ENCODE measurements at regions not wholly inside any gene's neighbourhood (a gene's known extent, or its start where the extent isn't known, plus 50 kb on each side); places are given as distances from the start of the nearest gene placed in this dataset.
A peak's percentile ranks its signal among the peaks of the same experiment; 100 is the strongest.

GRCh38 chr6:90928051-90928450 is 341.2 kb upstream of the MAP3K7 start:
- no peaks in the 10 kb centered on the region for H3K9me3 Mint-ChIP-seq
- Histone ChIP-seq H2AFZ (ENCODE audit: low read length) (no peak overlapping the region), H3K27me3 (ENCODE audit: insufficient read depth, low read length) (no peaks in the 10 kb centered on the region)

More at GRCh38 chr6:90928051-90928450, 341.2 kb upstream of the MAP3K7 start:
- H3K23me2 ChIP-seq (ENCODE audit: insufficient read length, low read depth, low read length, poor library complexity, severe bottlenecking): no peaks in the 10 kb centered on the region
- WGBS (ENCODE audit: extremely low coverage, insufficient read length, low lambda C conversion rate): no CpG with 5 or more reads among the region's 2 CpGs
- no peak for TF ChIP-seq CTCF (conservative IDR thresholded peaks at IDR 0.05)
- H2BK5ac ChIP-seq (ENCODE audit: insufficient read length, low read length): no peak overlapping the region
- no peak overlapping the region for H3K9ac ChIP-seq (ENCODE audit: extremely low read depth, insufficient read length, low read length)
- H2BK15ac ChIP-seq (ENCODE audit: low read depth, low read length): no peak overlapping the region
- no peak overlapping the region for H2AK5ac ChIP-seq (ENCODE audit: insufficient read length, low read length)
- H3T11ph ChIP-seq (ENCODE audit: low read length): no peak overlapping the region
- no peak overlapping the region for H3K56ac ChIP-seq (ENCODE audit: insufficient read length, low read depth, low read length)
- Mint-ChIP-seq H3K36me3 (ENCODE audit: insufficient read depth in 1 of 3, low read depth in 3 of 3) (no peaks in the 10 kb centered on the region), H3K27ac (0 out of 7 replicates have a peak overlapping the region, but pooled peaks of 1 of the 3 experiments have one; percentile 15), H3K27me3 (ENCODE audit: low read depth) (peaks cover 2% of the 10 kb centered on the region; the same call in 1 of the 2 replicates), H3K4me1 (peaks cover 31 to 36% of the 10 kb centered on the region in 2 experiments), H3K4me3 (no peak overlapping the region)
- H3K23ac ChIP-seq (ENCODE audit: insufficient read length, low read depth, low read length): no peak overlapping the region
- H3K27ac ChIP-seq (ENCODE audit: insufficient read length, low read depth, low read length): no peak overlapping the region
- H3K79me2 ChIP-seq (ENCODE audit: insufficient read depth, low read length): no peaks in the 10 kb centered on the region
- no peak overlapping the region for H3K4ac ChIP-seq (ENCODE audit: low read depth, low read length)
- no peak overlapping the region for H2BK120ac ChIP-seq (ENCODE audit: low read depth, low read length, poor library complexity, severe bottlenecking)
- H2BK12ac ChIP-seq (ENCODE audit: insufficient read length, low read depth, low read length): no peak overlapping the region
- no peak for DNase-seq
- no peaks in the 10 kb centered on the region for H3K4me1 ChIP-seq (ENCODE audit: insufficient read depth, low read length)
- H2BK20ac ChIP-seq (ENCODE audit: low read depth, low read length, poor library complexity, severe bottlenecking): no peak overlapping the region
- H4K8ac ChIP-seq (replicated peaks; ENCODE audit: insufficient read length, low read depth, low read length): no peak overlapping the region
- no peak overlapping the region for H4K5ac ChIP-seq (ENCODE audit: insufficient read length, low read depth, low read length)
- no peak overlapping the region for H3K14ac ChIP-seq (ENCODE audit: insufficient read depth, low read length)
- no peaks in the 10 kb centered on the region for H3K9me3 ChIP-seq (ENCODE audit: control insufficient read depth, low read depth, low read length)
- H3K79me1 ChIP-seq (ENCODE audit: insufficient read depth, low read depth, low read length, poor library complexity, severe bottlenecking): no peaks in the 10 kb centered on the region
- no peak overlapping the region for H3K18ac ChIP-seq (ENCODE audit: insufficient read length, low read depth, low read length)
- no peak overlapping the region for H3K4me2 ChIP-seq (ENCODE audit: insufficient read depth, insufficient read length, low read length)
- no peaks in the 10 kb centered on the region for H4K20me1 ChIP-seq (ENCODE audit: control insufficient read depth, insufficient read depth, insufficient read length)
- H4K91ac ChIP-seq (ENCODE audit: insufficient read length, low read depth, low read length): no peak overlapping the region

All from H9 (cell line).